ENCODE measurements at regions not wholly inside any gene's neighbourhood (a gene's known extent, or its start where the extent isn't known, plus 50 kb on each side); places are given as distances from the start of the nearest gene placed in this dataset.

DNA sequence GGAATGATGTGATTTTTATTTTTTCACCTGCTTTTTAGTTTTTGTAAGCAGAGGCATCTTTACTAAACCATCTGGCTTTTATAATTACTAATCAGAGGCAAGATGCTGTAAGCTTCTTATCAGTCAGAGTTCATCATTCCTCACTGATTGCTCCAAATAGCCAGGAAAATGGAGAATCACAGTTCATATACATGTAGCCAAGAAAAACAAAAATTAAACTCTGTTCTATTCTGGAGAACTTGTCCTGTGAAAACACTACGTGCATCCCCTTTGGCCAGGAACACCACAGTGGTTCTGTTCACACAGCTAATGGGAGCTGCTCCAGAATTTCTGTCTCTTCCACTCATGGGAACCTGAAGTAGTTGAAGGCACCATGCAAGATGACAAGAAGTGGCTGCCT lies 725.5 kb upstream of the CHRM3 start:
- H3K27ac ChIP-seq = no peak overlapping the region
- no peak overlapping the region for H3K4me3 ChIP-seq
- intact Hi-C loops (cut with DNase I) = no loop called here
- DNase-seq (ENCODE audit: extremely low spot score in 2 of 2) = no peak
- H3K4me1 ChIP-seq = no peaks in the 10 kb centered on the region
- no peaks in the 10 kb centered on the region for H3K9me3 ChIP-seq
- no peaks in the 10 kb centered on the region for H3K27me3 ChIP-seq
- no peak for TF ChIP-seq POLR2AphosphoS5 (IDR thresholded peaks at IDR 0.05; ENCODE audit: insufficient read depth in 1 of 2, low read depth in 1 of 2)
- no peak for TF ChIP-seq POLR2A (IDR thresholded peaks at IDR 0.05)
- TF ChIP-seq, protein P1, sequence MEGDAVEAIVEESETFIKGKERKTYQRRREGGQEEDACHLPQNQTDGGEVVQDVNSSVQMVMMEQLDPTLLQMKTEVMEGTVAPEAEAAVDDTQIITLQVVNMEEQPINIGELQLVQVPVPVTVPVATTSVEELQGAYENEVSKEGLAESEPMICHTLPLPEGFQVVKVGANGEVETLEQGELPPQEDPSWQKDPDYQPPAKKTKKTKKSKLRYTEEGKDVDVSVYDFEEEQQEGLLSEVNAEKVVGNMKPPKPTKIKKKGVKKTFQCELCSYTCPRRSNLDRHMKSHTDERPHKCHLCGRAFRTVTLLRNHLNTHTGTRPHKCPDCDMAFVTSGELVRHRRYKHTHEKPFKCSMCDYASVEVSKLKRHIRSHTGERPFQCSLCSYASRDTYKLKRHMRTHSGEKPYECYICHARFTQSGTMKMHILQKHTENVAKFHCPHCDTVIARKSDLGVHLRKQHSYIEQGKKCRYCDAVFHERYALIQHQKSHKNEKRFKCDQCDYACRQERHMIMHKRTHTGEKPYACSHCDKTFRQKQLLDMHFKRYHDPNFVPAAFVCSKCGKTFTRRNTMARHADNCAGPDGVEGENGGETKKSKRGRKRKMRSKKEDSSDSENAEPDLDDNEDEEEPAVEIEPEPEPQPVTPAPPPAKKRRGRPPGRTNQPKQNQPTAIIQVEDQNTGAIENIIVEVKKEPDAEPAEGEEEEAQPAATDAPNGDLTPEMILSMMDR (IDR thresholded peaks at IDR 0.05) = no peak
- H3K36me3 ChIP-seq = no peaks in the 10 kb centered on the region

DNA sequence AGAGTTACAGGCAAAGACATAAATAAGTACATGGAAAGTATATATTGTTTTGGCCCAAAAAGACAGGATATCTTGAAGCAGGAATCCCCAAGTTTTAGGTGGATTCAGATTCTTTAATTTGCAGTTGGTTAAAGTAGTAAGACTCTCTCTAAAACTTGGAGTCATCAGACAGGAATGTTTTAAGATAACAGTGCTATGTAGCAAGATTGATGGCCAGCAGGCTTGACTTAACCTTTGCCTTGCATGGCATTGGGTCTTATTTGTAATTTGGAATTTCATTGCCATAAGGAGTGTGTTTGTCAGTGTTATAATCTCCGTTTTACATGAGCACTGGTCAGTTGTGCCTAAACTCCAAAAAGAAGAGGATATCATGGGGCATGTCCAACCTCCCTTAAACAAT lies 727.6 kb upstream of the CHRM3 start:
- DNase-seq (ENCODE audit: extremely low spot score in 2 of 2) = no peak
- Histone ChIP-seq H3K27ac (no peak overlapping the region), H3K9me3 (no peaks in the 10 kb centered on the region), H3K36me3 (no peaks in the 10 kb centered on the region), H3K27me3 (no peaks in the 10 kb centered on the region), H3K4me1 (no peaks in the 10 kb centered on the region), H3K4me3 (no peak overlapping the region)
- TF ChIP-seq POLR2A (IDR thresholded peaks at IDR 0.05) (no peak), POLR2AphosphoS5 (IDR thresholded peaks at IDR 0.05; ENCODE audit: insufficient read depth in 1 of 2, low read depth in 1 of 2) (no peak)
- TF ChIP-seq, protein P1 (IDR thresholded peaks at IDR 0.05) = no peak
- intact Hi-C loops (cut with DNase I) = no loop called here

DNA sequence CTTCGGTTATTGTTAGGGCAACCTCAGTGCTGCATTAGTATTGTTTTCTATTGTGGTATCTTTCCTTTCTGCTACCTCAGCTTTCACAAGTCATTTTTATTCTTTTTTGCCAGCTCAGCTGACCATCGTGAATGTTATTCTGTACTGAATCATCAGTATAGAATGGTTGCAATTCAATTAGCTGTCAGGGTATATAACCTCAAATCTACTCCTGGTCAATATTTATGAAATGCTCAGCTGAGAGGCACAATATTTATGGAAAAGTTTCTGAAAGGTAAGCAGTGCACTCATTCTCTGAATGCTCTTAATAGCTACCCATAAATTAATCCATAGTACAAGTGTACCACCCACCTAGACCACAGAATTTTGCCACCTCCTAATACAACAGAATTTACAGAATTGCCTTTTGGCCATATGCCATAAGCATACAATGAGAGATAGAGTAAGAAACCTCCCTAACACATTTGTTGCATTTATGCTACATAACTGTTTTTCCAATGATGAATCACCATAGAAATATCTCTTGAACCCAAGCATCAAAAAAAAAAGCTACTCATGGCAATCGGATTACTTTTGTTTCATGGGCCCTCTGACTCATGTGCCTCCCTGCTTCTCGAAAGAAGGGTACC lies 732.6 kb upstream of the CHRM3 start:
- Histone ChIP-seq H3K4me1 (no peaks in the 10 kb centered on the region), H3K27me3 (no peaks in the 10 kb centered on the region), H3K9me3 (no peaks in the 10 kb centered on the region), H3K4me3 (no peak overlapping the region), H3K36me3 (no peaks in the 10 kb centered on the region), H3K27ac (no peak overlapping the region)
- TF ChIP-seq, protein P1 (IDR thresholded peaks at IDR 0.05) = no peak
- TF ChIP-seq POLR2AphosphoS5 (IDR thresholded peaks at IDR 0.05; ENCODE audit: insufficient read depth in 1 of 2, low read depth in 1 of 2) (no peak), POLR2A (IDR thresholded peaks at IDR 0.05) (no peak)
- intact Hi-C loops (cut with DNase I) = no loop called here
- no peak for DNase-seq (ENCODE audit: extremely low spot score in 2 of 2)

DNA sequence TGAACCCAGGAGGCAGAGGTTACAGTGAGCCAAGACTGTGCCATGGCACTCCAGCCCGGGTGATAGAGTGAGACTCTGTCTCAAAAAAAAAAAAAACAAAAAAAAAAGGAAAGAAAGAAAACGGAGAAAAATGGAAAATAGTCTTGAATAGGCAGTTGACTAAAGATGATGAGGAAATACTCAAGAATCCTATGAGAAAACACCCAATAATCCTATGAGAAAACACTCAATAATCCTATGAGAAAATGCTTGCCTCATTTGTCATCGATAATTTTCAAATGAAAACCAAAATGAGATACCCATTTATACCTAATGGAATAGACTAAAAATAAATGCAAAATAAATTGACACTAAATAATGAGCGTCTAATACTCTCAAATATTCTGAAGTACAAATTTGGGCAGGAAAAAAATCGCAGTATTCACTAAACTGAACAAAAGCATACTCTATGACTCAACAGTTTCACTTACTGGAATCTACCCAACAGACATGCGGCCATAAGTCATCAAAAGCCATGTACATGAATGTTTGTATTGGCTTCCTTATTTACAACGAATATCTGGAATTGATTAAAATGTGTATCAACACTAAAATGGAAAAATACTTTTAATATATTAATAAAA lies 733.9 kb upstream of the CHRM3 start:
- no peaks in the 10 kb centered on the region for H3K36me3 ChIP-seq
- no peaks in the 10 kb centered on the region for H3K4me1 ChIP-seq
- H3K9me3 ChIP-seq = no peaks in the 10 kb centered on the region
- TF ChIP-seq, protein P1 (IDR thresholded peaks at IDR 0.05) = no peak
- TF ChIP-seq POLR2A (IDR thresholded peaks at IDR 0.05) = no peak
- TF ChIP-seq POLR2AphosphoS5 (IDR thresholded peaks at IDR 0.05; ENCODE audit: insufficient read depth in 1 of 2, low read depth in 1 of 2) = no peak
- H3K27me3 ChIP-seq = no peaks in the 10 kb centered on the region
- intact Hi-C loops (cut with DNase I) = no loop called here
- no peak overlapping the region for H3K27ac ChIP-seq
- H3K4me3 ChIP-seq = no peak overlapping the region
- DNase-seq (ENCODE audit: extremely low spot score in 2 of 2) = no peak

DNA sequence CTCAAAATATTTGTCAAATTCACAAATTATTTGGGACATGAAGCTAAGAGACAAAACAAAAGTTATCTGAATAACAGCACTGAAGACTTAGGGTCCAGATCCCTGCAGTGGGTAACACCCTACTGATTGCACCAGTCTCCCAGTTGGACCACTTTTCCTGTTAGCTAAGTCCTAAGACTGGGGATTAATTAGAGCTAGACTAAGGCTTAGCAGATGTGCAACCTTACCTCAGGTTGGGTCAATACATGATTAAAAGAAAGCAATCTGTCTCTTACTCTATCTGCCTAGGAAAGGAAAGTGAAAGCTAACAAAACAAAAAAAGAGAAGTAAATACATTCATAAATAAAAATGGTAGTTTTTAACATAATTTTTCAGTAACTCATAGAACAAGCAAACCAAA lies 737.2 kb upstream of the CHRM3 start:
- H3K9me3 ChIP-seq = no peaks in the 10 kb centered on the region
- TF ChIP-seq, protein P1 (IDR thresholded peaks at IDR 0.05) = no peak
- TF ChIP-seq POLR2AphosphoS5 (IDR thresholded peaks at IDR 0.05; ENCODE audit: insufficient read depth in 1 of 2, low read depth in 1 of 2) (no peak), POLR2A (IDR thresholded peaks at IDR 0.05) (no peak)

More for the DNA sequence above, 737.2 kb upstream of the CHRM3 start:
- DNase-seq (ENCODE audit: extremely low spot score in 2 of 2) = no peak
- Histone ChIP-seq H3K27ac (no peak overlapping the region), H3K36me3 (no peaks in the 10 kb centered on the region), H3K27me3 (no peaks in the 10 kb centered on the region), H3K4me1 (no peaks in the 10 kb centered on the region), H3K4me3 (no peak overlapping the region)
- intact Hi-C loops (cut with DNase I) = loop anchor here (5.0 kb wide), 1 partner anchor 583 kb away; no protein-coding TSS in a partner anchor

Data from vagina (tissue), 2 donors.